ENCODE measurements at regions not wholly inside any gene's neighbourhood (a gene's known extent, or its start where the extent isn't known, plus 50 kb on each side); places are given as distances from the start of the nearest gene placed in this dataset.
A peak's percentile ranks its signal among the peaks of the same experiment; 100 is the strongest.

GRCh38 chr1:60994828-60995492 is 87.4 kb upstream of the NFIA start:
- no peak overlapping the region for H3K4me3 Mint-ChIP-seq
- peaks cover 20% of the 10 kb centered on the region for H3K4me1 Mint-ChIP-seq
- no peaks in the 10 kb centered on the region for H3K9me3 Mint-ChIP-seq
- DNase-seq (ENCODE audit: low spot score), result no peak
- H3K27me3 Mint-ChIP-seq (ENCODE audit: low read depth), result no peaks in the 10 kb centered on the region
- H3K27ac Mint-ChIP-seq, result no peak overlapping the region
- no peaks in the 10 kb centered on the region for H3K36me3 Mint-ChIP-seq
- ATAC-seq, result no peak
- TF ChIP-seq NR3C1 (CRISPR knock-in tag; conservative IDR thresholded peaks at IDR 0.05; ENCODE audit: low read depth), result no peak
- TF ChIP-seq CREM (CRISPR knock-in tag; IDR thresholded peaks at IDR 0.05), result no peak
- no peak for TF ChIP-seq GRHL2 (CRISPR knock-in tag; IDR thresholded peaks at IDR 0.05; ENCODE audit: insufficient replicate concordance, severe bottlenecking)
- no peak for TF ChIP-seq CDX4 (CRISPR knock-in tag; IDR thresholded peaks at IDR 0.05; ENCODE audit: borderline replicate concordance)
- no peak for TF ChIP-seq FOXP1 (CRISPR knock-in tag; IDR thresholded peaks at IDR 0.05; ENCODE audit: borderline replicate concordance)
- TF ChIP-seq ELF4 (CRISPR knock-in tag; IDR thresholded peaks at IDR 0.05; ENCODE audit: low read depth), result no peak
- TF ChIP-seq, protein P1, sequence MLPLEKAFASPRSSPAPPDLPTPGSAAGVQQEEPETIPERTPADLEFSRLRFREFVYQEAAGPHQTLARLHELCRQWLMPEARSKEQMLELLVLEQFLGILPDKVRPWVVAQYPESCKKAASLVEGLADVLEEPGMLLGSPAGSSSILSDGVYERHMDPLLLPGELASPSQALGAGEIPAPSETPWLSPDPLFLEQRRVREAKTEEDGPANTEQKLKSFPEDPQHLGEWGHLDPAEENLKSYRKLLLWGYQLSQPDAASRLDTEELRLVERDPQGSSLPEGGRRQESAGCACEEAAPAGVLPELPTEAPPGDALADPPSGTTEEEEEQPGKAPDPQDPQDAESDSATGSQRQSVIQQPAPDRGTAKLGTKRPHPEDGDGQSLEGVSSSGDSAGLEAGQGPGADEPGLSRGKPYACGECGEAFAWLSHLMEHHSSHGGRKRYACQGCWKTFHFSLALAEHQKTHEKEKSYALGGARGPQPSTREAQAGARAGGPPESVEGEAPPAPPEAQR (CRISPR knock-in tag; IDR thresholded peaks at IDR 0.05), result no peak
- no peak for TF ChIP-seq ESRRA (CRISPR knock-in tag; IDR thresholded peaks at IDR 0.05; ENCODE audit: borderline replicate concordance)
- ChIA-PET POLR2A (interaction anchor here (0.7 kb wide), 1 partner anchor 699 kb away, joined by 3 read pairs; no protein-coding TSS in a partner anchor), CTCF (no interaction called here)

- ChIA-PET POLR2A (no interaction called here), CTCF (no interaction called here)
- peak; percentile 57 for ATAC-seq
- Mint-ChIP-seq H3K4me1 (peaks cover 24% of the 10 kb centered on the region), H3K27me3 (ENCODE audit: low read depth) (no peaks in the 10 kb centered on the region), H3K36me3 (no peaks in the 10 kb centered on the region), H3K27ac (no peak overlapping the region), H3K4me3 (no peak overlapping the region), H3K9me3 (no peaks in the 10 kb centered on the region)
- no peak for TF ChIP-seq CDX4 (CRISPR knock-in tag; IDR thresholded peaks at IDR 0.05; ENCODE audit: borderline replicate concordance)
- TF ChIP-seq, protein P2, sequence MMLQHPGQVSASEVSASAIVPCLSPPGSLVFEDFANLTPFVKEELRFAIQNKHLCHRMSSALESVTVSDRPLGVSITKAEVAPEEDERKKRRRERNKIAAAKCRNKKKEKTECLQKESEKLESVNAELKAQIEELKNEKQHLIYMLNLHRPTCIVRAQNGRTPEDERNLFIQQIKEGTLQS (CRISPR knock-in tag; conservative IDR thresholded peaks at IDR 0.05), result no peak
- TF ChIP-seq AFF4 (CRISPR knock-in tag; IDR thresholded peaks at IDR 0.05; ENCODE audit: borderline replicate concordance), result no peak
- no peak for DNase-seq (ENCODE audit: low spot score)
Observed at GRCh38 chr1:60994369-60994768, 88.0 kb upstream of the NFIA start.

DNA sequence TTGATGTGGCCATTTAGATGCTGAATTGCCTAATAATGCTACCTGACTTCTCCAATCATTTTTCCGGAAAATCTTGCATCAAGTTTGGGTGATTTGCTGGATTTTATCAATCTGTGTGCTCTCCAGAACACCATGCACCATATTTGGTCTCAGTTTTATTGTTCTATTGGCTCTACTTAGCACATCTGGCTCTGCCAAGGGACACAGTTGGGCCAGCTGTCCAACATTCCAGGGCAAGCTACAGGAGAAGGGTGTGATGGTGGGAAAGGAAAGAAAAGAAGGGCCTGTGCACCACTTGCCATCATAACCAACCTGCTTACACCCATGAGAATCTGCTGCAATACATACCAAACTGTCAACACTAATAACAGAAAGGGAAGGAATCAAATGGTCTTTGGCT is 90.2 kb upstream of the NFIA start:
- H3K36me3 Mint-ChIP-seq, result no peaks in the 10 kb centered on the region
- no peaks in the 10 kb centered on the region for H3K9me3 Mint-ChIP-seq
- TF ChIP-seq, protein P2 (CRISPR knock-in tag; conservative IDR thresholded peaks at IDR 0.05), result no peak
- TF ChIP-seq ZNF416 (CRISPR knock-in tag; IDR thresholded peaks at IDR 0.05), result no peak
- no peak overlapping the region for H3K4me3 Mint-ChIP-seq
- DNase-seq (ENCODE audit: low spot score) (no peak), ATAC-seq (no peak)
- ChIA-PET POLR2A (no interaction called here), CTCF (no interaction called here)
- no peaks in the 10 kb centered on the region for H3K27me3 Mint-ChIP-seq (ENCODE audit: low read depth)
- peaks cover 24% of the 10 kb centered on the region for H3K4me1 Mint-ChIP-seq
- H3K27ac Mint-ChIP-seq, result no peak overlapping the region
